Neural progenitor cell (in vitro differentiated cells): ENCODE measurements at regions not wholly inside any gene's neighbourhood (a gene's known extent, or its start where the extent isn't known, plus 50 kb on each side); places are given as distances from the start of the nearest gene placed in this dataset.

Experiments
- DNase-seq: peaks from one replicate; pipeline ENCODE4 v3.0.0-alpha.2; 2016; ENCODE audit warnings: low spot score
- H2AFZ ChIP-seq: fragments of 200-600 bp; sonication (generic); replicated peaks from 2 replicates; pipeline ENCODE4 v1.6.1; 2016; ENCODE audit warnings: antibody characterized with exemption
- H3F3A ChIP-seq: fragments of 200-600 bp; sonication (generic); 2 replicates; pipeline ENCODE4 v1.6.1; 2016; ENCODE audit warnings: antibody characterized with exemption, low read depth
- H3K27ac ChIP-seq: fragments of 200-600 bp; sonication (generic); 2 replicates; pipeline ENCODE4 v1.5.1; 2016; ENCODE audit warnings: mild to moderate bottlenecking
- H3K27me3 ChIP-seq: fragments of 200-600 bp; sonication (generic); 2 replicates; pipeline ENCODE4 v1.6.1; 2016; ENCODE audit warnings: mild to moderate bottlenecking, moderate library complexity
- H3K36me3 ChIP-seq: fragments of 200-600 bp; sonication (generic); 2 replicates; pipeline ENCODE4 v1.5.1; 2016
- H3K4me1 ChIP-seq: fragments of 200-600 bp; sonication (generic); 2 replicates; pipeline ENCODE4 v1.6.1; 2016; ENCODE audit warnings: mixed run types
- H3K4me2 ChIP-seq: fragments of 200-600 bp; sonication (generic); 2 replicates; pipeline ENCODE4 v1.6.1; 2016
- H3K4me3 ChIP-seq: fragments of 200-600 bp; sonication (generic); 2 replicates; pipeline ENCODE4 v1.5.1; 2016
- H3K79me2 ChIP-seq: fragments of 200-600 bp; sonication (generic); 2 replicates; pipeline ENCODE4 v1.6.1; 2016; ENCODE audit warnings: low read depth
- H3K9ac ChIP-seq: fragments of 200-600 bp; sonication (generic); 2 replicates; pipeline ENCODE4 v1.6.1; 2016
- H3K9me3 ChIP-seq: fragments of 200-600 bp; sonication (generic); 2 replicates; pipeline ENCODE4 v1.5.1; 2016; ENCODE audit warnings: low read depth
- H4K20me1 ChIP-seq: fragments of 200-600 bp; sonication (generic); 2 replicates; pipeline ENCODE4 v1.6.1; 2016; ENCODE audit warnings: low read depth
- H3K27ac Mint-ChIP-seq: 3 replicates; pipeline ENCODE4 v1.8.0; 2021; ENCODE audit warnings: mixed read lengths
- H3K27me3 Mint-ChIP-seq: 2 replicates; pipeline ENCODE4 v1.8.0; 2022; ENCODE audit warnings: low read depth, mild to moderate bottlenecking, inconsistent platforms, moderate library complexity, mixed read lengths; ENCODE audit not compliant: insufficient read depth
- H3K36me3 Mint-ChIP-seq: 3 replicates; pipeline ENCODE4 v1.8.0; 2021; ENCODE audit warnings: mixed read lengths
- H3K4me1 Mint-ChIP-seq: 3 replicates; pipeline ENCODE4 v1.8.0; 2021; ENCODE audit warnings: mixed read lengths
- H3K4me3 Mint-ChIP-seq: 3 replicates; pipeline ENCODE4 v1.8.0; 2021; ENCODE audit warnings: mild to moderate bottlenecking, moderate library complexity, mixed read lengths
- H3K9me3 Mint-ChIP-seq: 3 replicates; pipeline ENCODE4 v1.8.0; 2020; ENCODE audit warnings: mixed read lengths
- EZH2 ChIP-seq: fragments of 200-600 bp; sonication (generic); IDR thresholded peaks from 2 replicates; pipeline ENCODE4 v1.6.1; 2017; ENCODE audit warnings: antibody characterized with exemption, mild to moderate bottlenecking, moderate library complexity
- EZH2phosphoT487 ChIP-seq: fragments of 200-600 bp; sonication (generic); IDR thresholded peaks from 2 replicates; pipeline ENCODE4 v1.6.1; 2017; ENCODE audit warnings: antibody characterized with exemption
- TF ChIP-seq, protein P1 (sequence below): fragments of 200-600 bp; sonication (generic); IDR thresholded peaks from 2 replicates; pipeline ENCODE4 v1.5.1; 2017; ENCODE audit warnings: antibody characterized with exemption, mild to moderate bottlenecking

DNA sequence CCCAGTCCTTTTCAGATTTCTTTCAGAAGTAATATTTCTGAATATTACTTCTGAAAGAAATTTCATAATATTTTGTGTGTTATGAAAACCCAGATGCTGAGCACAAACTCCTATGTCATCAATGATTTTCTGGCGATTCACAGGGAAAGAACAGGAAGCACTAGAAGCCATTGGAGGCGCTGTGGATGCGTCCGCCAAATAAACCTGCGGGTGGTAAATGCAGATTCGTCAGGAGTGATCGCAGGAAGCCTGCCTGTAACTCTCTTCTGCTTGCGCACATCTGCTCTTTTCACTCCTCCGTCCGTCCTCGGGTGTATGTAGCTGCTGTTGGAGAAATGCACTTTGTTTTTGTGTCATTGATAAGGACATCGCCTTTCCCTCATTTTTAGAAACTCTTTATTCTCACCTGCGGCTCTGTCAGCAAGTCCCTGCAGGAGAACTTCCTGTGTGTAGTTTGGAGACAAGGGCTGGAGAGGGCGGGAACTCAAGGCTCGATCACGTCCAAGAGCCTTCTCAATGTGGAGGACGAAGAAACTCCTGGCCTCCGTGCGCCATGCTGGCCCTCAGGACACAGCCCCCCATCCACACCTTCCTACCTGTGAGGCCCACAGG, 483.8 kb downstream of the GALR1 start:
- no peak for TF ChIP-seq EZH2
- TF ChIP-seq, protein P1, sequence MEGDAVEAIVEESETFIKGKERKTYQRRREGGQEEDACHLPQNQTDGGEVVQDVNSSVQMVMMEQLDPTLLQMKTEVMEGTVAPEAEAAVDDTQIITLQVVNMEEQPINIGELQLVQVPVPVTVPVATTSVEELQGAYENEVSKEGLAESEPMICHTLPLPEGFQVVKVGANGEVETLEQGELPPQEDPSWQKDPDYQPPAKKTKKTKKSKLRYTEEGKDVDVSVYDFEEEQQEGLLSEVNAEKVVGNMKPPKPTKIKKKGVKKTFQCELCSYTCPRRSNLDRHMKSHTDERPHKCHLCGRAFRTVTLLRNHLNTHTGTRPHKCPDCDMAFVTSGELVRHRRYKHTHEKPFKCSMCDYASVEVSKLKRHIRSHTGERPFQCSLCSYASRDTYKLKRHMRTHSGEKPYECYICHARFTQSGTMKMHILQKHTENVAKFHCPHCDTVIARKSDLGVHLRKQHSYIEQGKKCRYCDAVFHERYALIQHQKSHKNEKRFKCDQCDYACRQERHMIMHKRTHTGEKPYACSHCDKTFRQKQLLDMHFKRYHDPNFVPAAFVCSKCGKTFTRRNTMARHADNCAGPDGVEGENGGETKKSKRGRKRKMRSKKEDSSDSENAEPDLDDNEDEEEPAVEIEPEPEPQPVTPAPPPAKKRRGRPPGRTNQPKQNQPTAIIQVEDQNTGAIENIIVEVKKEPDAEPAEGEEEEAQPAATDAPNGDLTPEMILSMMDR, result peak; percentile 46
- H3K4me1 ChIP-seq, result no peaks in the 10 kb centered on the region
- peak overlapping the region; percentile 86 for H2AFZ ChIP-seq
- no peaks in the 10 kb centered on the region for H3K36me3 Mint-ChIP-seq
- H3K27ac Mint-ChIP-seq, result no peak overlapping the region
- no peak overlapping the region for H3K9ac ChIP-seq
- no peak overlapping the region for H3K4me3 ChIP-seq
- no peak overlapping the region for H3K27ac ChIP-seq
- no peaks in the 10 kb centered on the region for H3K4me1 Mint-ChIP-seq
- H3K27me3 Mint-ChIP-seq, result no peaks in the 10 kb centered on the region
- no peak overlapping the region for H3K4me3 Mint-ChIP-seq
- H3K4me2 ChIP-seq, result no peak overlapping the region
- H3K36me3 ChIP-seq, result no peaks in the 10 kb centered on the region
- H3K27me3 ChIP-seq, result no peaks in the 10 kb centered on the region
- no peaks in the 10 kb centered on the region for H3K79me2 ChIP-seq
- peak; percentile 43 for DNase-seq
- no peaks in the 10 kb centered on the region for H3F3A ChIP-seq
- H4K20me1 ChIP-seq, result no peaks in the 10 kb centered on the region
- no peaks in the 10 kb centered on the region for H3K9me3 ChIP-seq
- no peaks in the 10 kb centered on the region for H3K9me3 Mint-ChIP-seq

DNA sequence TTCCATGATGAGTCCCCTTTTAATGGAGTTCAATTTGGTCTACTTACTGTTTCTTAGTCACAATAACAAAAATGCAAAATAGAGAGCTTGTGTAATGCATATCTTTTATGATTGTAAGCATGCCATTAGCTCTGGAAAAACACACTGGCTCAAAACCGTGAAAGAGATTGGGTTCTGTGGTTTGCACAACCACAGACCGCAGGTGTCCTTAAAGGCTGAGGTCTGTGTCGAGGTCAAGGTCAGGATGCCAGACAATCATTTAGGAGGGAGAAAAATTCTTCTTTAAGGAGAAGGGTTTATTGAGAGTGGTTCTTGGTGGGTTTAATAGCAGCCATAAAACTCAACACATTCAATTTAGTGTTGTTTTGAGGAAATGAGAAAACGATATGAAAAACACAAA, 487.2 kb downstream of the GALR1 start:
- peaks cover 6% of the 10 kb centered on the region for H3K4me1 Mint-ChIP-seq
- no peaks in the 10 kb centered on the region for H3K9me3 ChIP-seq
- DNase-seq, result no peak
- H3K27ac ChIP-seq, result no peak overlapping the region
- H3K4me1 ChIP-seq, result no peaks in the 10 kb centered on the region
- H3K9ac ChIP-seq, result no peak overlapping the region
- H3K79me2 ChIP-seq, result no peaks in the 10 kb centered on the region
- H2AFZ ChIP-seq, result no peak overlapping the region
- H3K27me3 ChIP-seq, result no peaks in the 10 kb centered on the region
- H3K9me3 Mint-ChIP-seq, result no peaks in the 10 kb centered on the region
- no peak for TF ChIP-seq EZH2phosphoT487
- no peak for TF ChIP-seq EZH2
- TF ChIP-seq, protein P1, result no peak
- H3K36me3 Mint-ChIP-seq, result no peaks in the 10 kb centered on the region
- no peaks in the 10 kb centered on the region for H3K36me3 ChIP-seq
- H3K27me3 Mint-ChIP-seq, result no peaks in the 10 kb centered on the region
- H3K4me3 ChIP-seq, result no peak overlapping the region
- H3K4me3 Mint-ChIP-seq, result no peak overlapping the region
- H3K27ac Mint-ChIP-seq, result no peak overlapping the region
- H3F3A ChIP-seq, result no peaks in the 10 kb centered on the region
- H4K20me1 ChIP-seq, result no peaks in the 10 kb centered on the region
- no peak overlapping the region for H3K4me2 ChIP-seq

DNA sequence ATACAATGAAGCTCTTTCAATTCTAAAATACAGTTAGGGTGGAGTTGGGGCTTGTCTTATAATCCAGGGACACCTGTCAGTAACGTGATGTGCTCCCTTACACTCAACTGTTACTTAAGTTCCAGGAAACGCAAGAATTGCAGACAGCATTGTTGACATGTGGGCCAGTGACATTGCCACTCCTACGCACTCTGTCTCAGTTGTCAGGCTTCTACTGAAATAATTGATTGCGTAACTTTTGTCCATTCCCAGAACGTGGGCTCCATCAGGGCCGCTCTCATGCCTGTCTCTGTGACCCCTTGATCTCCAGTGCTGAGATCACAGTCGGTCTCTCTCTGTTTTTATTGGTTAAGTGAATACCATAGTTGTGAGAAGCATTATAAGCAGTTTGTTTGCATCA, 487.8 kb downstream of the GALR1 start:
- Mint-ChIP-seq H3K4me1 (peaks cover 6% of the 10 kb centered on the region), H3K36me3 (no peaks in the 10 kb centered on the region), H3K4me3 (no peak overlapping the region), H3K27ac (no peak overlapping the region), H3K9me3 (no peaks in the 10 kb centered on the region), H3K27me3 (no peaks in the 10 kb centered on the region)
- H3K9ac ChIP-seq, result no peak overlapping the region
- H3K4me2 ChIP-seq, result no peak overlapping the region
- no peak overlapping the region for H2AFZ ChIP-seq
- no peaks in the 10 kb centered on the region for H3K79me2 ChIP-seq
- H3K4me1 ChIP-seq, result no peaks in the 10 kb centered on the region
- H3K9me3 ChIP-seq, result no peaks in the 10 kb centered on the region
- no peaks in the 10 kb centered on the region for H3K27me3 ChIP-seq
- H3F3A ChIP-seq, result no peaks in the 10 kb centered on the region
- H3K27ac ChIP-seq, result no peak overlapping the region
- H3K4me3 ChIP-seq, result no peak overlapping the region
- no peaks in the 10 kb centered on the region for H4K20me1 ChIP-seq
- TF ChIP-seq, protein P1, result no peak
- no peak for TF ChIP-seq EZH2
- TF ChIP-seq EZH2phosphoT487, result no peak
- H3K36me3 ChIP-seq, result no peaks in the 10 kb centered on the region
- DNase-seq, result no peak
